ENCODE measurements at regions not wholly inside any gene's neighbourhood (a gene's known extent, or its start where the extent isn't known, plus 50 kb on each side); places are given as distances from the start of the nearest gene placed in this dataset.

DNA sequence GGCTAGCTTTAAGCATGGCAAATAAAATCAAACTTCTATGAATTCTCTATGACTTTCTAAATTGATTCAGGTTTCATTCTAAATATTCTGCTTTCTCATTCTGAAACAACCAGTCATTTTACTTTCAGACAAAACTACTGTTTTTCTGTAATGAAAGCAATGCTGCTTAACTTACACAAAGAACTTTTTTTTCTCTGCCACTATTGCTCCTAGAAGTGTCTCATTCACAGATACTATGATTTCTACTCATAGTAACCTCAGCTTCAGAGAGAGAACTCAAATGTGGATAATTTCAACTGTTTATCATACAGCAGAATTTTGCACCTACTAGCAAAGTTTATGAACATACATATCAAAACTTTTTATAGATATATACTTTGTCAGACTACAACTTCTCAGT lies 724.6 kb downstream of the SLITRK5 start:
- no peak for TF ChIP-seq RBAK (tag by site-specific recombination; IDR thresholded peaks at IDR 0.05)
- TF ChIP-seq ZNF777 (tag by site-specific recombination; IDR thresholded peaks at IDR 0.05; ENCODE audit: borderline replicate concordance): no peak
- TF ChIP-seq ZNF138 (tag by site-specific recombination; IDR thresholded peaks at IDR 0.05; ENCODE audit: borderline replicate concordance): no peak
- TF ChIP-seq, protein P1, sequence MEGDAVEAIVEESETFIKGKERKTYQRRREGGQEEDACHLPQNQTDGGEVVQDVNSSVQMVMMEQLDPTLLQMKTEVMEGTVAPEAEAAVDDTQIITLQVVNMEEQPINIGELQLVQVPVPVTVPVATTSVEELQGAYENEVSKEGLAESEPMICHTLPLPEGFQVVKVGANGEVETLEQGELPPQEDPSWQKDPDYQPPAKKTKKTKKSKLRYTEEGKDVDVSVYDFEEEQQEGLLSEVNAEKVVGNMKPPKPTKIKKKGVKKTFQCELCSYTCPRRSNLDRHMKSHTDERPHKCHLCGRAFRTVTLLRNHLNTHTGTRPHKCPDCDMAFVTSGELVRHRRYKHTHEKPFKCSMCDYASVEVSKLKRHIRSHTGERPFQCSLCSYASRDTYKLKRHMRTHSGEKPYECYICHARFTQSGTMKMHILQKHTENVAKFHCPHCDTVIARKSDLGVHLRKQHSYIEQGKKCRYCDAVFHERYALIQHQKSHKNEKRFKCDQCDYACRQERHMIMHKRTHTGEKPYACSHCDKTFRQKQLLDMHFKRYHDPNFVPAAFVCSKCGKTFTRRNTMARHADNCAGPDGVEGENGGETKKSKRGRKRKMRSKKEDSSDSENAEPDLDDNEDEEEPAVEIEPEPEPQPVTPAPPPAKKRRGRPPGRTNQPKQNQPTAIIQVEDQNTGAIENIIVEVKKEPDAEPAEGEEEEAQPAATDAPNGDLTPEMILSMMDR (tag by site-specific recombination; IDR thresholded peaks at IDR 0.05): no peak
- no peak for TF ChIP-seq KLF8 (tag by site-specific recombination; IDR thresholded peaks at IDR 0.05)
- TF ChIP-seq ZNF350 (tag by site-specific recombination; IDR thresholded peaks at IDR 0.05): no peak
- no peak for TF ChIP-seq ZFP37 (tag by site-specific recombination; IDR thresholded peaks at IDR 0.05)
- TF ChIP-seq, protein P2, sequence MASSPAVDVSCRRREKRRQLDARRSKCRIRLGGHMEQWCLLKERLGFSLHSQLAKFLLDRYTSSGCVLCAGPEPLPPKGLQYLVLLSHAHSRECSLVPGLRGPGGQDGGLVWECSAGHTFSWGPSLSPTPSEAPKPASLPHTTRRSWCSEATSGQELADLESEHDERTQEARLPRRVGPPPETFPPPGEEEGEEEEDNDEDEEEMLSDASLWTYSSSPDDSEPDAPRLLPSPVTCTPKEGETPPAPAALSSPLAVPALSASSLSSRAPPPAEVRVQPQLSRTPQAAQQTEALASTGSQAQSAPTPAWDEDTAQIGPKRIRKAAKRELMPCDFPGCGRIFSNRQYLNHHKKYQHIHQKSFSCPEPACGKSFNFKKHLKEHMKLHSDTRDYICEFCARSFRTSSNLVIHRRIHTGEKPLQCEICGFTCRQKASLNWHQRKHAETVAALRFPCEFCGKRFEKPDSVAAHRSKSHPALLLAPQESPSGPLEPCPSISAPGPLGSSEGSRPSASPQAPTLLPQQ (tag by site-specific recombination; IDR thresholded peaks at IDR 0.05): no peak
- TF ChIP-seq, protein P3, sequence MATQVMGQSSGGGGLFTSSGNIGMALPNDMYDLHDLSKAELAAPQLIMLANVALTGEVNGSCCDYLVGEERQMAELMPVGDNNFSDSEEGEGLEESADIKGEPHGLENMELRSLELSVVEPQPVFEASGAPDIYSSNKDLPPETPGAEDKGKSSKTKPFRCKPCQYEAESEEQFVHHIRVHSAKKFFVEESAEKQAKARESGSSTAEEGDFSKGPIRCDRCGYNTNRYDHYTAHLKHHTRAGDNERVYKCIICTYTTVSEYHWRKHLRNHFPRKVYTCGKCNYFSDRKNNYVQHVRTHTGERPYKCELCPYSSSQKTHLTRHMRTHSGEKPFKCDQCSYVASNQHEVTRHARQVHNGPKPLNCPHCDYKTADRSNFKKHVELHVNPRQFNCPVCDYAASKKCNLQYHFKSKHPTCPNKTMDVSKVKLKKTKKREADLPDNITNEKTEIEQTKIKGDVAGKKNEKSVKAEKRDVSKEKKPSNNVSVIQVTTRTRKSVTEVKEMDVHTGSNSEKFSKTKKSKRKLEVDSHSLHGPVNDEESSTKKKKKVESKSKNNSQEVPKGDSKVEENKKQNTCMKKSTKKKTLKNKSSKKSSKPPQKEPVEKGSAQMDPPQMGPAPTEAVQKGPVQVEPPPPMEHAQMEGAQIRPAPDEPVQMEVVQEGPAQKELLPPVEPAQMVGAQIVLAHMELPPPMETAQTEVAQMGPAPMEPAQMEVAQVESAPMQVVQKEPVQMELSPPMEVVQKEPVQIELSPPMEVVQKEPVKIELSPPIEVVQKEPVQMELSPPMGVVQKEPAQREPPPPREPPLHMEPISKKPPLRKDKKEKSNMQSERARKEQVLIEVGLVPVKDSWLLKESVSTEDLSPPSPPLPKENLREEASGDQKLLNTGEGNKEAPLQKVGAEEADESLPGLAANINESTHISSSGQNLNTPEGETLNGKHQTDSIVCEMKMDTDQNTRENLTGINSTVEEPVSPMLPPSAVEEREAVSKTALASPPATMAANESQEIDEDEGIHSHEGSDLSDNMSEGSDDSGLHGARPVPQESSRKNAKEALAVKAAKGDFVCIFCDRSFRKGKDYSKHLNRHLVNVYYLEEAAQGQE (tag by site-specific recombination; IDR thresholded peaks at IDR 0.05): no peak
- TF ChIP-seq SALL2 (tag by site-specific recombination; IDR thresholded peaks at IDR 0.05; ENCODE audit: borderline replicate concordance): no peak
- no peak for TF ChIP-seq HOXA7 (CRISPR knock-in tag; IDR thresholded peaks at IDR 0.05; ENCODE audit: borderline replicate concordance)
- TF ChIP-seq, protein P4, sequence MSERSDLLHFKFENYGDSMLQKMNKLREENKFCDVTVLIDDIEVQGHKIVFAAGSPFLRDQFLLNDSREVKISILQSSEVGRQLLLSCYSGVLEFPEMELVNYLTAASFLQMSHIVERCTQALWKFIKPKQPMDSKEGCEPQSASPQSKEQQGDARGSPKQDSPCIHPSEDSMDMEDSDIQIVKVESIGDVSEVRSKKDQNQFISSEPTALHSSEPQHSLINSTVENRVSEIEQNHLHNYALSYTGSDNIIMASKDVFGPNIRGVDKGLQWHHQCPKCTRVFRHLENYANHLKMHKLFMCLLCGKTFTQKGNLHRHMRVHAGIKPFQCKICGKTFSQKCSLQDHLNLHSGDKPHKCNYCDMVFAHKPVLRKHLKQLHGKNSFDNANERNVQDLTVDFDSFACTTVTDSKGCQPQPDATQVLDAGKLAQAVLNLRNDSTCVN (tag by site-specific recombination; optimal IDR thresholded peaks at IDR 0.05): no peak

All from HEK293 (cell line).